HCT116 (cell line): ENCODE measurements at regions not wholly inside any gene's neighbourhood (a gene's known extent, or its start where the extent isn't known, plus 50 kb on each side); places are given as distances from the start of the nearest gene placed in this dataset.

Source experiments
- ATAC-seq: fragments of 200-7000 bp; cut with Tn5 transposase; 2 replicates; pipeline ENCODE4 v1.9.1; 2020; ENCODE audit warnings: mild to moderate bottlenecking, moderate library complexity
- BruUV-seq: library from RNA; stranded (reverse); fragments of 400-500 nt; replicated peaks from 2 replicates; lab custom pipeline; 2021; lab: Mats Ljungman, UMichigan
- CTCF ChIA-PET: fragments of 300-600 bp; sonication (Branson Sonifier 250); formaldehyde crosslinking; loops from one replicate; lab custom pipeline; 2021; ENCODE audit warnings: antibody characterized with exemption; lab: Charles Lee
- POLR2A ChIA-PET: fragments of 300-600, 350-600 bp; sonication (Branson Sonifier 250); formaldehyde crosslinking; loops from one replicate; lab custom pipeline; 2021; ENCODE audit warnings: antibody characterized with exemption; lab: Charles Lee
- RAD21 ChIA-PET, 2 experiments: fragments of 300-600 bp; sonication (Branson Sonifier 250); formaldehyde crosslinking; loops; one replicate each; lab custom pipeline; 2023; ENCODE audit warnings: low total read pairs in 2 of 2; ENCODE audit not compliant: uncharacterized antibody in 2 of 2, unreplicated experiment in 2 of 2, low non-redundant PET in 1 of 2; lab: Charles Lee
- DNase-seq: peaks from one replicate; pipeline ENCODE4 v3.0.0-alpha.2; 2010; ENCODE audit warnings: low read depth, low spot score
- H2AFZ ChIP-seq: fragments of 200-600 bp; shearing (Covaris generic), sonication (generic); 2 replicates; pipeline ENCODE4 v1.6.1; 2017; ENCODE audit warnings: low read depth, mixed run types, mixed read lengths, antibody characterized with exemption, low read length; ENCODE audit not compliant: poor library complexity, severe bottlenecking
- H3K27ac ChIP-seq: 2 replicates; pipeline ENCODE4 v1.5.1; 2012; ENCODE audit warnings: low read depth, low read length
- H3K27me3 ChIP-seq: fragments of 200-600 bp; sonication (generic); 2 replicates; pipeline ENCODE4 v1.6.1; 2016; ENCODE audit warnings: mixed run types, low read length, mixed read lengths; ENCODE audit not compliant: insufficient read depth
- H3K36me3 ChIP-seq, 2 experiments: fragments of 200-500 bp in 1 of 2; fragments of 200-600 bp in 1 of 2; sonication (Bioruptor generic) in 1 of 2; sonication (generic) in 1 of 2; 2 replicates each; pipeline versions ENCODE4 v1.5.1 to v1.6.1; 2014 to 2016; ENCODE audit warnings: low read length in 2 of 2, inconsistent platforms in 1 of 2, mixed read lengths in 1 of 2, mixed run types in 1 of 2; ENCODE audit not compliant: insufficient read depth in 2 of 2, control insufficient read depth in 1 of 2
- H3K4me1 ChIP-seq, 2 experiments: fragments of 200-600 bp in 1 of 2; sonication (generic) in 1 of 2; 2 replicates each; pipeline versions ENCODE4 v1.5.1 to v1.6.1; 2012 to 2017; ENCODE audit warnings: low read length in 2 of 2, inconsistent platforms in 1 of 2, mild to moderate bottlenecking in 1 of 2, mixed read lengths in 1 of 2, mixed run types in 1 of 2, moderate library complexity in 1 of 2; ENCODE audit not compliant: insufficient read depth in 2 of 2, control insufficient read depth in 1 of 2
- H3K4me2 ChIP-seq: fragments of 200-600 bp; sonication (generic); 2 replicates; pipeline ENCODE4 v1.6.1; 2017; ENCODE audit warnings: mixed run types, low read length, mixed read lengths
- H3K4me3 ChIP-seq, 2 experiments: fragments of 200-600 bp in 1 of 2; sonication (generic) in 1 of 2; replicated peaks in 1 of 2; 2 replicates each; pipeline ENCODE4 v1.5.1; 2011 to 2016; ENCODE audit warnings: low read length in 2 of 2, control low read depth in 1 of 2, low read depth in 1 of 2, mild to moderate bottlenecking in 1 of 2, mixed read lengths in 1 of 2, mixed run types in 1 of 2
- H3K79me2 ChIP-seq: fragments of 200-600 bp; sonication (generic); 2 replicates; pipeline ENCODE4 v1.6.1; 2017; ENCODE audit warnings: mild to moderate bottlenecking, mixed run types, low read length, moderate library complexity, mixed read lengths; ENCODE audit not compliant: insufficient read depth
- H3K9ac ChIP-seq: fragments of 200-600 bp; sonication (generic); 2 replicates; pipeline ENCODE4 v1.6.1; 2016; ENCODE audit warnings: low read length, mixed read lengths
- H3K9me2 ChIP-seq: fragments of 200-600 bp; sonication (generic), shearing (Covaris generic); 2 replicates; pipeline ENCODE4 v1.6.1; 2017; ENCODE audit warnings: mixed run types, mild to moderate bottlenecking, moderate library complexity; ENCODE audit not compliant: insufficient read depth
- H3K9me3 ChIP-seq, 2 experiments: fragments of 200-500 bp in 1 of 2; fragments of 200-600 bp in 1 of 2; sonication (Bioruptor generic) in 1 of 2; sonication (generic) in 1 of 2; 2 replicates each; pipeline ENCODE4 v1.6.1; 2014 to 2017; ENCODE audit warnings: low read length in 2 of 2, mixed read lengths in 2 of 2, inconsistent platforms in 1 of 2, low read depth in 1 of 2, mild to moderate bottlenecking in 1 of 2, mixed run types in 1 of 2, moderate library complexity in 1 of 2; ENCODE audit not compliant: control insufficient read depth in 1 of 2, insufficient read depth in 1 of 2
- H4K20me1 ChIP-seq: fragments of 200-600 bp; sonication (generic), shearing (Covaris generic); 2 replicates; pipeline ENCODE4 v1.6.1; 2017; ENCODE audit warnings: mixed run types, mild to moderate bottlenecking, moderate library complexity; ENCODE audit not compliant: insufficient read depth
- CBX3 ChIP-seq: IDR thresholded peaks from 2 replicates; pipeline ENCODE4 v1.6.1; 2012; ENCODE audit warnings: low read depth
- EGR1 ChIP-seq: IDR thresholded peaks from 2 replicates; pipeline ENCODE4 v1.6.1; 2012; ENCODE audit warnings: low read depth
- ELF1 ChIP-seq: IDR thresholded peaks from 2 replicates; pipeline ENCODE4 v1.6.1; 2012; ENCODE audit warnings: low read depth, borderline replicate concordance
- EZH2phosphoT487 ChIP-seq: fragments of 200-600 bp; IDR thresholded peaks from 2 replicates; pipeline ENCODE4 v1.6.1; 2018; ENCODE audit warnings: antibody characterized with exemption, borderline replicate concordance
- FOSL1 ChIP-seq: IDR thresholded peaks from 2 replicates; pipeline ENCODE4 v1.6.1; 2012; ENCODE audit warnings: low read depth
- JUND ChIP-seq: IDR thresholded peaks from 2 replicates; pipeline ENCODE4 v1.6.1; 2012
- POLR2AphosphoS5 ChIP-seq: IDR thresholded peaks from 2 replicates; pipeline ENCODE4 v1.6.1; 2011; ENCODE audit warnings: mild to moderate bottlenecking, low read depth, low read length, moderate library complexity
- RAD21 ChIP-seq: IDR thresholded peaks from 2 replicates; pipeline ENCODE4 v1.6.1; 2012; ENCODE audit warnings: low read depth, mild to moderate bottlenecking
- SIN3A ChIP-seq: IDR thresholded peaks from 2 replicates; pipeline ENCODE4 v1.6.1; 2012; ENCODE audit warnings: low read depth
- SP1 ChIP-seq: IDR thresholded peaks from 2 replicates; pipeline ENCODE4 v1.6.1; 2012; ENCODE audit warnings: low read depth
- SRF ChIP-seq: IDR thresholded peaks from 2 replicates; pipeline ENCODE4 v1.6.1; 2012; ENCODE audit warnings: low read depth
- ZFX ChIP-seq: fragments of 450-650 bp; IDR thresholded peaks from 2 replicates; pipeline ENCODE4 v1.6.1; 2017
- ZNF274 ChIP-seq: fragments of 200-500 bp; sonication (Bioruptor generic); IDR thresholded peaks from 2 replicates; pipeline ENCODE4 v1.6.1; 2014; ENCODE audit warnings: mild to moderate bottlenecking, low read depth, low read length, inconsistent platforms
- intact Hi-C: fragments of 100-400 bp; cut with micrococcal nuclease; formaldehyde crosslinking; loops from 2 replicates; pipeline ENCODE4 v1.10.0; 2022
- TF ChIP-seq, protein P1 (sequence below): IDR thresholded peaks from 2 replicates; pipeline ENCODE4 v1.6.1; 2012
- TF ChIP-seq, protein P2 (sequence below): IDR thresholded peaks from 2 replicates; pipeline ENCODE4 v1.6.1; 2012

DNA sequence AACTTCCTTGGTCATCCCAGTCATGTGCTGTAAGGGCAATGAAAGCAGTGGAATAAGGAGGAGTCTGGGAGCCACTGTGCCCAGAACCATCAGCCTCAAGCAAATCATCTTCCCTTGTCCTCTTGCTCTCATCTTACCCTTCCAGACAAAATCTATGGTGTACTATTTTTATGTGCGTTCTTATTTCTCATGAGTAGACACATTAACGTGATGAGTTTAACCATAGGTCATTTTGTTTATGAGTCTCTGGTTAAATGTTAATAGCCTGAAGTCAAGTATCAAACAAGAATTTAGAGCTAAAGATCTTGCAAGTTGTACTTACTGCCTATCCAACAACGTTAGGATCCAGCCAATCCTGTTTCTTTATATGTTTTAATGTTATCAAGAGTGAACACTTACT is 495.3 kb downstream of the SPRY1 start:
- Histone ChIP-seq H3K9me3 (no peaks in the 10 kb centered on the region), H3K36me3 (no peaks in the 10 kb centered on the region)
- RAD21 ChIA-PET = no interaction called here
- BruUV-seq = no TSS peak
- TF ChIP-seq, protein P1, sequence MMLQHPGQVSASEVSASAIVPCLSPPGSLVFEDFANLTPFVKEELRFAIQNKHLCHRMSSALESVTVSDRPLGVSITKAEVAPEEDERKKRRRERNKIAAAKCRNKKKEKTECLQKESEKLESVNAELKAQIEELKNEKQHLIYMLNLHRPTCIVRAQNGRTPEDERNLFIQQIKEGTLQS = no peak
- TF ChIP-seq JUND (no peak), ZFX (no peak), POLR2AphosphoS5 (no peak), EZH2phosphoT487 (no peak), SIN3A (no peak), ZNF274 (no peak), SRF (no peak)
- TF ChIP-seq, all 23 proteins: peak for 0
- DNase-seq = no peak
- no peaks in the 10 kb centered on the region for H3K27me3 ChIP-seq
- H4K20me1 ChIP-seq = no peaks in the 10 kb centered on the region
- H3K4me1 ChIP-seq = no peaks in the 10 kb centered on the region
- no peak overlapping the region for H3K4me3 ChIP-seq
- ChIA-PET POLR2A (no interaction called here), CTCF (no interaction called here)
- ATAC-seq = no peak
- no peak overlapping the region for H3K4me2 ChIP-seq
- H2AFZ ChIP-seq = no peak overlapping the region
- no peak overlapping the region for H3K27ac ChIP-seq
- no peaks in the 10 kb centered on the region for H3K9me2 ChIP-seq
- intact Hi-C loops = no loop called here
- no peak overlapping the region for H3K9ac ChIP-seq
- no peaks in the 10 kb centered on the region for H3K79me2 ChIP-seq

DNA sequence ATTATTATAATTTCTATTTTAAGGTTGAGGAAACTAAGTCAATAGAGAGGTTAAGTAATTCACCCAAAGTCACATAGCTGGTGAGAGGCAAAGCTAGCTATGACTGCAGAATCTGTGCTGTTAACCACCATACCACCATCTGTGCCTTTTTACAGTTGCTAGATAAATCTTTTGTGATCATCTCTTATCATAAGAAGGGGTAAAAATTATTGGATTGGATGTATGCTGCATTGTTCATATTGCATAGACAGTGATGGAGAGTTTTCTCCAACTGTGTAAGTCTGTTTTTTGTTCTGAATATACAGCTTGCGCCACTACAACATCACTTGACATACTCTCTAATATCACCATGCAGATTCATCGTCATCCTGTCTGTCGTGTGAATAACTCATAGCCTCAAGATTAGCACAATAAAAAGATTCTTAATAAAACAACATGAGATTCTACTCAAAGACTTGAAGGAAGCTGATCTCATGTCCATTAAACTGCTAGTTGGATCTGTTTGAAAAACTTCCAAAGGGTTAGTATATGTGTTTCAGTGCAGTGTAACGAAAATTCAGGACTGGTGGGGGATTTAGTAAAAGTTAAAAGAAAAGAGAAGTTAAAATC is 495.9 kb downstream of the SPRY1 start:
- intact Hi-C loops = no loop called here
- ATAC-seq (no peak), DNase-seq (no peak)
- no peak for TF ChIP-seq RAD21
- TF ChIP-seq EGR1 = no peak
- TF ChIP-seq, protein P2, sequence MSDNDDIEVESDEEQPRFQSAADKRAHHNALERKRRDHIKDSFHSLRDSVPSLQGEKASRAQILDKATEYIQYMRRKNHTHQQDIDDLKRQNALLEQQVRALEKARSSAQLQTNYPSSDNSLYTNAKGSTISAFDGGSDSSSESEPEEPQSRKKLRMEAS = no peak
- no peak for TF ChIP-seq FOSL1
- TF ChIP-seq ZFX = no peak
- no peak for TF ChIP-seq ELF1
- TF ChIP-seq CBX3 = no peak
- TF ChIP-seq SP1 = no peak
- TF ChIP-seq SRF = no peak
- ChIA-PET POLR2A (no interaction called here), CTCF (no interaction called here), RAD21 (no interaction called here)
- H4K20me1 ChIP-seq = no peaks in the 10 kb centered on the region
- no peak overlapping the region for H2AFZ ChIP-seq
- no peaks in the 10 kb centered on the region for H3K9me3 ChIP-seq
- BruUV-seq = no TSS peak
- no peak overlapping the region for H3K4me3 ChIP-seq
- H3K4me1 ChIP-seq = no peaks in the 10 kb centered on the region
- no peaks in the 10 kb centered on the region for H3K27me3 ChIP-seq
- no peaks in the 10 kb centered on the region for H3K36me3 ChIP-seq
- no peaks in the 10 kb centered on the region for H3K79me2 ChIP-seq
- H3K4me2 ChIP-seq = no peak overlapping the region
- no peaks in the 10 kb centered on the region for H3K9me2 ChIP-seq
- H3K27ac ChIP-seq = no peak overlapping the region
- no peak overlapping the region for H3K9ac ChIP-seq
